GM12892 (cell line): ENCODE measurements at regions not wholly inside any gene's neighbourhood (a gene's known extent, or its start where the extent isn't known, plus 50 kb on each side); places are given as distances from the start of the nearest gene placed in this dataset.
"Not testable (repeated sequence)": the region's sequence is repeated elsewhere in the genome, so short reads cannot be mapped to it uniquely, and the experiment has no call there.

Source experiments
- DNase-seq: peaks from one replicate; pipeline ENCODE4 v3.0.0; 2011; ENCODE audit not compliant: insufficient read length
- FAIRE-seq: peaks from 2 replicates; lab custom pipeline; 2011; peaks lifted over from hg19 to GRCh38; lab: Jason Lieb, UNC
- POLR2A ChIP-seq: IDR thresholded peaks from 2 replicates; pipeline ENCODE4 v1.6.1; 2011; ENCODE audit warnings: low read depth, low read length, control low read depth
- POLR2AphosphoS5 ChIP-seq: IDR thresholded peaks from 2 replicates; pipeline ENCODE4 v1.6.1; 2011; ENCODE audit warnings: low read depth, low read length, control low read depth
- TAF1 ChIP-seq: IDR thresholded peaks from 2 replicates; pipeline ENCODE4 v1.6.1; 2011; ENCODE audit warnings: low read depth, mild to moderate bottlenecking, control low read depth, low read length, borderline replicate concordance

DNA sequence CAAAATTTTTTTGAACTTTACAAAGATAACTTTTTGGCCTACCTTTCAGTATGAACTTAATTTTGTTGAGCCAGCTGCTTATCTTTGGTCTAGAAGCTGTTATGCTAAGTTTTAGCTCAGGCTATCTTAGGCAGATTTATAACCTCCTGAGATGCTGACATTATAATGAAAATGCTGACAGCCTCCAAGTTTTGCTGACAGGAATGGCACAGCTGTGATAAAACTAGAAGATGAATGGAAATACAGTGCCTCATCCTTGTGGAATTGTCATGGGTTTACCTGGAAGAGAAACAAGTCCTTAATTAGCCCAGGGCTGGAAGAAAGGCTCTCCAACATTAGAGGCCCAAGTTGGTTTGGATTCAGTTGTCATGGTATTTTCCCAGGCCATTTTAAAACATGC, 123.3 kb downstream of the OXSM start:
- TF ChIP-seq TAF1 = no peak
- no peak for TF ChIP-seq POLR2A
- TF ChIP-seq POLR2AphosphoS5 = no peak
- FAIRE-seq (no peak), DNase-seq (no peak)

DNA sequence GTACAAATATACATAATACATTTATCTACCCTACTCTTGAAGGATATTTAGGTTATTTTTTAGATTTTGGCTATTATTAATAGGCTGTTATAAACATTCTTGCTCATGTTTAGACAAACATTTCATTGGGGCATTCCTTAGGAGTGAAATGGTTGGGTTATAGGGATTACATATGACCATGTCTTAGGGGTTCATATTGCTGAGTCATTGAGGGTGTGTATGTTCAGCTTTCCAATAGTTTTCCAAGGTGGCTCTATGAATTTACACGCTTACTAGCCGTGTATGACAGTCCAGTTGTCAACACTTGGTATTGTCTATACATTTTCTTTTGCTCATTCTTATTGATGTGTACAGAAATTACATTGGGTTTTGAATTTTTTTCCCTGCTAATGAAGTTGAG, 125.8 kb downstream of the OXSM start:
- DNase-seq (no peak), FAIRE-seq (no peak)
- TF ChIP-seq TAF1 (no peak), POLR2AphosphoS5 (no peak), POLR2A (no peak)

DNA sequence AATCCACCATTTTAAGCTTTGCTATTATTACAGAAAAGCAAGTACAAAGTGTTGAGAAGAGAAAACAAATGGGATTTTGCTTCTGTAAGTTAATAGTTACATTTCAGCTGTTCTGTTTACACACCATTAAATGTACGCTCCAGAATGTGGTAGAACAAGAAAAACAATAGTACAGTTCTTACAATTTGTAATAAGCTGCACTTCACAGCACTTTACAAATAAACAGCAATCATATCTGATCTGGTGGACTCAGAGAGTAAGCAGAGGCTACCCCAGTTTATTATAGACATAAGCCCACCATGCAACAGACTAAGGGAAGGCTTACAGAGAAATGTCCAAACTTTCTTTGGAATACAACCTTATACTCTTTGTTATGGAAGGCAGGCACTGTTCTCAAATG, 126.4 kb downstream of the OXSM start:
- FAIRE-seq (no peak), DNase-seq (no peak)
- no peak for TF ChIP-seq POLR2A
- TF ChIP-seq TAF1 = no peak
- TF ChIP-seq POLR2AphosphoS5 = no peak

DNA sequence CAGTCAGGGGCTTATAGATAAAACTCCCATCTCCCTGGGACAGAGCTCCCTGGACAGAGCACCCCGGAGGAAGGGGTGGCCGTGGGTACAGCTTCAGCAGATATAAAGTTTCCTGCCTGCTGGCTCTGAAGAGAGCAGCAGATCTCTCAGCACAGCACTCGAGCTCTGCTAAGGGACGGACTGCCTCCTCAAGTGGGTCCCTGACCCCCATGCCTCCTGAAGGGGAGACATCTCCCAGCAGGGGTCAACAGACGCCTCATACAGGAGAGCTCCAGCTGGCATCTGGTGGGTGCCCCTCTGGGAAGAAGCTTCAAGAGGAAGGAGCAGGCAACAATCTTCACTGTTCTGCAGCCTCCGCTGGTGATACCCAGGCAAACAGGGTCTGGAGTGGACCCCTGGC, 142.1 kb downstream of the OXSM start:
- DNase-seq, FAIRE-seq: not testable (repeated sequence)

DNA sequence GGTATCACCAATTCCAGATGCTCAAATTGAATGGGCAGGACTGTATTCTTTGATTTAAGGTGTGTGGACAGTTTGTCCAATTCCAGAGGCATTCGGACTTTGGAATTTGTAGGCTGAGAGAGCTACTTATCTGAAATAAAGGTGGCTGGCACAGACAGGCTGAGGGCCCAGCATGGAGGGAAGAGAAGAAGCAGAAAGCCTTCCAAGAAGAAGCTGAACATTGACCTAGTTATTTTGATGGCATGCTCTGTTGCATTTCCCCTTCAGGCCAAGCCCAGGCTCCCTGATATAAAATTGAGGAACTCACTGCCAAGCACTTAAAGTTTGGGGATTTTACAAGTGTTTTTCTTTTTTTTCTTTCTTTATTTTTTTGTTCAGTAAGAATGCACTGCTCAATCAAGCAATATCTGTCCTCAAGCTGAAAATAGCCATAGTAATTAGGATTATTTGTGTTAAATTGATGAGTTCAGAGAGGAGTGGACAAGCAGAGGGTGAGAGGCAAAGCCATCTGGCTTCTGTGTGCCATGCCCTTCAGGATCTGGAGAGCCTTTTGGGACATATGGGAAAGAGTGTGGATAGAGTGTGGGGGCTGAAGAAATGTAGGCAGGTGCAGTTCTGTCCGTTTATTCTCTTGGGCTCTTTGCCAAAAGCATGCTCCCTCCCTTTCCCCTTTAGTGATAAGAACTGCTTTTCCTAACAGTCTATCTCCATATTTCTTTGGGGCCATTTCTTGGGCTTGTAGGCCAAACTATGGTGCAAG, 148.9 kb downstream of the OXSM start:
- FAIRE-seq = no peak
- no peak for TF ChIP-seq POLR2A

DNA sequence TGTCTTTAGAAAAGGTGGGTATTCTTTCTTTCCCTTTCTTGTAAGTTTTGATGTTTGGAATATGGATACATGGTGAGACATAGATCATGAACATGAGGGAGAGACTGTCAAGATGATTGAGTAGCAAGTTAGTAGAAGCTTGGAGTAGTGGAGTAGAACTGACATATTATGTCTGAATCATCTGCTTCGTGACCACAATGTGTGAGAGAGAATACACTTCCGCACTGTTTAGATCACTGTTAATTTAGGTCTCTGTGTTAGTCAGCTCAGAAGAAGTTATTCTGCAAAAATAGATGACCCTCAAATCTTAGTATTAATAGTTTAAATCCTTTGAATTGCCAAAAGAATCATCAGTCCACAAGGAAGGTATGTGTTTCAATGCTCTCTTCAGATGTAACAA, 151.0 kb downstream of the OXSM start:
- TF ChIP-seq POLR2AphosphoS5 (no peak), POLR2A (no peak), TAF1 (no peak)
- DNase-seq (no peak), FAIRE-seq (no peak)

More for the DNA sequence above, 148.9 kb downstream of the OXSM start:
- DNase-seq = no peak

DNA sequence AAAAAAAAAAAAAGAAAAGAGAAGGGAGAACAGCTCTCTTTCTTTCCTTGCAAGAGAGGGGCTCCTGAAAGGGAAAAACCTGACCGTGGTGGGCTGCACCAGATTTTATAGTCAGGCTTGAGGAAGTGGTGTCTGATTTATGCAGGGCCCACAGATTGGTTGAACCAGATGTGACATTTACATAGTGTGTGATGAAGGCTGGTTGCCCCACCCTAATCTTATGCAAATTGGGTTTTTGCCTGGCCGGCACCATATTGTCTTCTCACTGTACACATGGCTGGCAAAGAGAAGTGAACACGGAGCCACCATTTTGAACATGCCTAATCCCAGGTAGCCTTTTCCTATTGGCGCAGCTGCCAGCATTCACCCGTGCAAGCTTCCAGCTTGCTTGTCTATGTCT, 154.4 kb downstream of the OXSM start:
- TF ChIP-seq POLR2A = no peak
- TF ChIP-seq TAF1 = no peak
- DNase-seq (no peak), FAIRE-seq (no peak)

DNA sequence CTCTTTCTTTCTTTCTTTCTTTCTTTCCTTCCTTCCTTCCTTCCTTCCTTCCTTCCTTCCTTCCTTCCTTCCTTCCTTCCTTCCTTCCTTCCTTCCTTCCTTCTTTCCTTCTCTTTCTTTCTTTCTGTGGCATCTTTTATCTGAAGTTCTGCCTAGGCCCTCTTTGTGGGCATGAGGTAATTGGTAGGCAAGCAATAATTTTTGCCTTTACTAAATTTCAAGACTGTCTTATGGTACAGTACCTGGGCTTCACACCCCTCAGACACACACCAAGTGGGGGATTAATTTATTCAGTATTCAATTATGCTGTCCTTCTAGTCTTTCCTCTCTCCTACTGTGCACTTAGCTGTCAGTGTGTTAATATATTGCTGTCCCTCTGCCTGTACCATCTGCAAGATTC, 155.5 kb downstream of the OXSM start:
- no peak for FAIRE-seq

DNA sequence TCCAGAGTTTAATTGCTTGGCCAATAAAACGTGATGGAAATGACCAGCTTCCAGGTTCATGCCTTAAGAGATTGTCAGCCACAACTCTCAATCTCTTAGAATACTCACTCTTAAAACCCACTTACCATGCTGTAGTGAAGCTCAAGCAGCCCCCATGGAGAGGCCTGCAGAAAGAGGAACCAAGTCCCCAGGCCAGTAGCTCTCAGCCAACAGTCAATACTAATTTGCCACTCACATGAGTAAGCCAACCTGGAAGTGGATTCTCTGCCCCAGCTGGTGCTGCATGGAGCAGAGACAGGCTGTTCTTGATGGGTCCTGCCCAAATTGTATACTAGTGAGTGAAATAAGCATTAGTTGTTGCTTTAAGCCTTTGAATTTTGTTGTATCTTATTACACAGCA, 155.9 kb downstream of the OXSM start:
- TF ChIP-seq TAF1 (no peak), POLR2A (no peak), POLR2AphosphoS5 (no peak)
- DNase-seq = no peak
- no peak for FAIRE-seq

More for the DNA sequence above, 155.5 kb downstream of the OXSM start:
- DNase-seq = no peak
- TF ChIP-seq POLR2A = no peak
- TF ChIP-seq POLR2AphosphoS5 = no peak
- no peak for TF ChIP-seq TAF1

DNA sequence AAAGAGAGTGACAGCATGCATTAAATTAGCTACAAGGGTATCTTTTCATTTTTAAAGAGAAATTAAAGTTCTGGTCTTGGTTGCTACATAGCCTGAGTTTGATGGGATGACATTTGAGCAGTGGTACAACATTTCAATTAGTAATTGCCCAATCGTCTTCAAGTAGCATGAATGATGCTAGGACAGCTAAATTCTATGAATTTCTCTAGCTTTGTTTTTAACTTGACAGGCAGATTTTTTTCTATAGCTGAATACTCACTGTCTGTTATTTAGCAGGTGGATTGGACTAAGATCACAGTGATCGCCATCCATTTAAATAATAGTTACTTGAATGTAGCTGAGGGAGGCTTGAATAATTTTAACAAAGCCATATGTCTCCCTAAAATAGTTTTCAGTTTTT, 162.2 kb downstream of the OXSM start:
- FAIRE-seq (no peak), DNase-seq (no peak)
- no peak for TF ChIP-seq POLR2AphosphoS5
- no peak for TF ChIP-seq POLR2A
- TF ChIP-seq TAF1 = no peak

DNA sequence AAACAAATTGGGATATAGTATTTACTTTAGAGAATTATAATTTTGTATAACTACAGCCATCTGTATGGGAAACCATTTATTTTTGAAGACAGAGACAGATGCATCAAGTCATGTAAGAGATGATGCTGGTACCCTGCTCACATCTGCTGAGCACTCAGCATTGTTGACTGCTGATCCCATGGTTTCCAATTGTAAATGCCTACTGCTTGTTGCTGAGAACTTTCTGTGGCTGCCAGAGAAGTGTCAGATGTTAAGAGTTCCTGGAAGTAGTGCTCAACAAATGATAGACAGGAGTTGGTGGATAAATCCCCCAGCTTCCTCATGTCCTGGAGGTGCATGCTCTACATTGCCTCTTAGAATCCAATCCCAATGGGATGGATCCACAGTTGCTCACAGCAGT, 167.1 kb downstream of the OXSM start:
- no peak for FAIRE-seq
- no peak for TF ChIP-seq POLR2A
- no peak for TF ChIP-seq TAF1
- TF ChIP-seq POLR2AphosphoS5 = no peak
- DNase-seq = no peak

DNA sequence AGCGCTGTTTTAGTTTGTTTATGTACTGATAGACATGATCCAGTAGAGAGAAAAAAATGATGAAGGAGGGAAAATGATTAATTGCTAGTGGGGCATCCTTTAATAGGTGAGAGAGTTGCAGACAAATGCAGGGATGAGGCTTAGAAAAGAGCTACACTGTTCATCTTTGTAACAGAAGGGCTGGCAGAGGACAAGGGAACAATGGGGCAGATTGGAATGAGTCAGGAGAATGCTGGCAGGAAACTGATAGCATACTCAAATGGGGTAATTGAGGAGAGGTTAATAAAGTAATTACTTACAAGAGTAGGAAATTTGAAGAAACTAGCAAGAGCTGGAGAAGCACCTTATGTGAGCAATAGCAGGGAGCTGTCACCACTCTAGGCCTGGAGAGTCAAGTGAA, 170.9 kb downstream of the OXSM start:
- FAIRE-seq = no peak
- TF ChIP-seq TAF1 = no peak
- TF ChIP-seq POLR2AphosphoS5 = no peak
- no peak for TF ChIP-seq POLR2A

DNA sequence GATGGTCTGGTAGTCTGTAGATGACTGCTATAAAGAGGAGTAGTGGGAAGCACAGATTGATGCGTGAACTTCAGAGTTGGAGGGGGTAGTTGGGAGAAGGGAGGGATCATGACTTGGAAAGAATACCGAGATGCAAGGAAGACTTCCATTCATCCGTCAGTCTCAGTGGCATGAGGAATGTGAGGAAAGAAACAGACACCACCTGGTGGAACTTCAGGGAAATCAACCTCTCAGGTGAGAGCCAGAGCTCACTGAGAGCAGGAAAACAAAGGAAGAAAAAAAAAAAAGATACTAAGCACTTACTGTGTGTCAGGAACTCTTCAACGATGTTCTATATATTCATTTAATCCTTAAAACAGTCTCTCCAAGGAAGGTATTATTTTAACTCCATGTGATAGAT, 172.4 kb downstream of the OXSM start:
- TF ChIP-seq POLR2A = no peak
- no peak for FAIRE-seq

More for the DNA sequence above, 170.9 kb downstream of the OXSM start:
- no peak for DNase-seq

More for the DNA sequence above, 172.4 kb downstream of the OXSM start:
- DNase-seq = no peak
